ENCODE measurements at regions not wholly inside any gene's neighbourhood (a gene's known extent, or its start where the extent isn't known, plus 50 kb on each side); places are given as distances from the start of the nearest gene placed in this dataset.

GRCh38 chr12:84726780-84727179 is 185.8 kb downstream of the SLC6A15 start:
- H4K5ac ChIP-seq (ENCODE audit: low read length) = no peak overlapping the region
- H3K4me2 ChIP-seq (ENCODE audit: low read length) = no peak overlapping the region
- H3K4ac ChIP-seq (ENCODE audit: low read depth, low read length) = no peak overlapping the region
- no peak overlapping the region for H3K18ac ChIP-seq (ENCODE audit: low read length)
- H2BK120ac ChIP-seq (ENCODE audit: low read depth, low read length) = no peak overlapping the region
- no peak overlapping the region for H2AK5ac ChIP-seq (ENCODE audit: low read length)
- DNase-seq = no peak
- H2BK15ac ChIP-seq (replicated peaks; ENCODE audit: low read depth) = no peak overlapping the region
- no peaks in the 10 kb centered on the region for H3K27me3 ChIP-seq (ENCODE audit: insufficient read depth, low read length, poor library complexity)
- no peaks in the 10 kb centered on the region for H3K79me1 ChIP-seq (ENCODE audit: low read length)
- peaks cover 3% of the 10 kb centered on the region for H3K4me1 ChIP-seq (ENCODE audit: control insufficient read depth, low read depth, low read length)
- H3K56ac ChIP-seq (ENCODE audit: low read length) = no peak overlapping the region
- H2BK5ac ChIP-seq (ENCODE audit: low read length) = no peak overlapping the region
- H3K79me2 ChIP-seq (ENCODE audit: control insufficient read depth, insufficient read depth, low read length) = no peaks in the 10 kb centered on the region
- no CpG with 5 or more reads among the region's 2 CpGs for WGBS (ENCODE audit: extremely low coverage, insufficient coverage, low lambda C conversion rate)
- no peak overlapping the region for H3K9ac ChIP-seq (ENCODE audit: low read length)
- H4K8ac ChIP-seq (ENCODE audit: low read depth, low read length) = no peak overlapping the region
- H3K36me3 ChIP-seq (ENCODE audit: control insufficient read depth, insufficient read depth, low read length) = no peaks in the 10 kb centered on the region
- H3K4me3 ChIP-seq (ENCODE audit: low read length) = no peak overlapping the region
- no peak overlapping the region for H3K27ac ChIP-seq (ENCODE audit: low read depth, low read length)
- no peak overlapping the region for H3K23ac ChIP-seq (ENCODE audit: low read length)

- no peaks in the 10 kb centered on the region for H3K27me3 ChIP-seq (ENCODE audit: insufficient read depth, low read length, poor library complexity)
- H3K27ac ChIP-seq (ENCODE audit: low read depth, low read length) = no peak overlapping the region
- H3K79me2 ChIP-seq (ENCODE audit: control insufficient read depth, insufficient read depth, low read length) = no peaks in the 10 kb centered on the region
- no peaks in the 10 kb centered on the region for H3K79me1 ChIP-seq (ENCODE audit: low read length)
- H2BK15ac ChIP-seq (replicated peaks; ENCODE audit: low read depth) = no peak overlapping the region
- no peak overlapping the region for H3K56ac ChIP-seq (ENCODE audit: low read length)
- no peak overlapping the region for H2BK5ac ChIP-seq (ENCODE audit: low read length)
- no peak overlapping the region for H3K4me3 ChIP-seq (ENCODE audit: low read length)
- H3K4me1 ChIP-seq (ENCODE audit: control insufficient read depth, low read depth, low read length) = peaks cover 3% of the 10 kb centered on the region
- H4K5ac ChIP-seq (ENCODE audit: low read length) = no peak overlapping the region
- H4K8ac ChIP-seq (ENCODE audit: low read depth, low read length) = no peak overlapping the region
- H3K36me3 ChIP-seq (ENCODE audit: control insufficient read depth, insufficient read depth, low read length) = no peaks in the 10 kb centered on the region
- no peak overlapping the region for H3K4ac ChIP-seq (ENCODE audit: low read depth, low read length)
- no peak overlapping the region for H3K18ac ChIP-seq (ENCODE audit: low read length)
- H2BK120ac ChIP-seq (ENCODE audit: low read depth, low read length) = no peak overlapping the region
- no peak overlapping the region for H3K4me2 ChIP-seq (ENCODE audit: low read length)
- no peak for DNase-seq
- H3K23ac ChIP-seq (ENCODE audit: low read length) = no peak overlapping the region
- no peak overlapping the region for H2AK5ac ChIP-seq (ENCODE audit: low read length)
- WGBS (ENCODE audit: extremely low coverage, insufficient coverage, low lambda C conversion rate) = no CpG with 5 or more reads among the region's 2 CpGs
- H3K9ac ChIP-seq (ENCODE audit: low read length) = no peak overlapping the region
Measured at GRCh38 chr12:84723988-84724387, 188.6 kb downstream of the SLC6A15 start.

- Histone ChIP-seq H3K27me3 (ENCODE audit: insufficient read depth, low read length, poor library complexity) (no peaks in the 10 kb centered on the region), H2BK15ac (replicated peaks; ENCODE audit: low read depth) (no peak overlapping the region), H2AK5ac (ENCODE audit: low read length) (no peak overlapping the region), H3K4me1 (ENCODE audit: control insufficient read depth, low read depth, low read length) (no peaks in the 10 kb centered on the region), H2BK5ac (ENCODE audit: low read length) (no peak overlapping the region), H3K23ac (ENCODE audit: low read length) (no peak overlapping the region), H3K18ac (ENCODE audit: low read length) (no peak overlapping the region), H3K56ac (ENCODE audit: low read length) (no peak overlapping the region), H3K79me2 (ENCODE audit: control insufficient read depth, insufficient read depth, low read length) (no peaks in the 10 kb centered on the region), H3K9ac (ENCODE audit: low read length) (no peak overlapping the region), H3K79me1 (ENCODE audit: low read length) (no peaks in the 10 kb centered on the region), H3K4ac (ENCODE audit: low read depth, low read length) (no peak overlapping the region), H4K8ac (ENCODE audit: low read depth, low read length) (no peak overlapping the region), H2BK120ac (ENCODE audit: low read depth, low read length) (no peak overlapping the region), H3K27ac (ENCODE audit: low read depth, low read length) (no peak overlapping the region), H3K4me3 (ENCODE audit: low read length) (no peak overlapping the region), H3K36me3 (ENCODE audit: control insufficient read depth, insufficient read depth, low read length) (no peaks in the 10 kb centered on the region), H3K4me2 (ENCODE audit: low read length) (no peak overlapping the region), H4K5ac (ENCODE audit: low read length) (no peak overlapping the region)
- WGBS (ENCODE audit: extremely low coverage, insufficient coverage, low lambda C conversion rate) = no CpG with 5 or more reads among the region's 1 CpG
- no peak for DNase-seq
Measured at GRCh38 chr12:84719997-84720396, 192.6 kb downstream of the SLC6A15 start.

GRCh38 chr12:84718906-84719305 is 193.7 kb downstream of the SLC6A15 start:
- no peak overlapping the region for H3K18ac ChIP-seq (ENCODE audit: low read length)
- no peak overlapping the region for H3K4me3 ChIP-seq (ENCODE audit: low read length)
- H3K23ac ChIP-seq (ENCODE audit: low read length) = no peak overlapping the region
- H4K8ac ChIP-seq (ENCODE audit: low read depth, low read length) = no peak overlapping the region
- H3K4me2 ChIP-seq (ENCODE audit: low read length) = no peak overlapping the region
- H3K56ac ChIP-seq (ENCODE audit: low read length) = no peak overlapping the region
- no peak overlapping the region for H2BK120ac ChIP-seq (ENCODE audit: low read depth, low read length)
- no peak overlapping the region for H2BK5ac ChIP-seq (ENCODE audit: low read length)
- no peak for DNase-seq
- H3K27ac ChIP-seq (ENCODE audit: low read depth, low read length) = no peak overlapping the region
- H3K27me3 ChIP-seq (ENCODE audit: insufficient read depth, low read length, poor library complexity) = no peaks in the 10 kb centered on the region
- no peaks in the 10 kb centered on the region for H3K36me3 ChIP-seq (ENCODE audit: control insufficient read depth, insufficient read depth, low read length)
- no peak overlapping the region for H3K9ac ChIP-seq (ENCODE audit: low read length)
- H3K79me1 ChIP-seq (ENCODE audit: low read length) = no peaks in the 10 kb centered on the region
- no peaks in the 10 kb centered on the region for H3K79me2 ChIP-seq (ENCODE audit: control insufficient read depth, insufficient read depth, low read length)
- no peaks in the 10 kb centered on the region for H3K4me1 ChIP-seq (ENCODE audit: control insufficient read depth, low read depth, low read length)
- no peak overlapping the region for H2AK5ac ChIP-seq (ENCODE audit: low read length)
- no peak overlapping the region for H2BK15ac ChIP-seq (replicated peaks; ENCODE audit: low read depth)
- H4K5ac ChIP-seq (ENCODE audit: low read length) = no peak overlapping the region
- H3K4ac ChIP-seq (ENCODE audit: low read depth, low read length) = no peak overlapping the region

GRCh38 chr12:84712747-84713146 is 199.9 kb downstream of the SLC6A15 start:
- Histone ChIP-seq H3K36me3 (ENCODE audit: control insufficient read depth, insufficient read depth, low read length) (no peaks in the 10 kb centered on the region), H2BK5ac (ENCODE audit: low read length) (no peak overlapping the region), H3K27ac (ENCODE audit: low read depth, low read length) (no peak overlapping the region), H3K18ac (ENCODE audit: low read length) (no peak overlapping the region), H3K4me2 (ENCODE audit: low read length) (no peak overlapping the region), H3K9ac (ENCODE audit: low read length) (no peak overlapping the region), H2BK15ac (replicated peaks; ENCODE audit: low read depth) (no peak overlapping the region), H3K79me1 (ENCODE audit: low read length) (no peaks in the 10 kb centered on the region), H3K56ac (ENCODE audit: low read length) (no peak overlapping the region), H2BK120ac (ENCODE audit: low read depth, low read length) (no peak overlapping the region), H3K4me1 (ENCODE audit: control insufficient read depth, low read depth, low read length) (no peaks in the 10 kb centered on the region), H3K23ac (ENCODE audit: low read length) (no peak overlapping the region), H3K4me3 (ENCODE audit: low read length) (no peak overlapping the region), H3K79me2 (ENCODE audit: control insufficient read depth, insufficient read depth, low read length) (no peaks in the 10 kb centered on the region), H2AK5ac (ENCODE audit: low read length) (no peak overlapping the region), H3K27me3 (ENCODE audit: insufficient read depth, low read length, poor library complexity) (no peaks in the 10 kb centered on the region), H3K4ac (ENCODE audit: low read depth, low read length) (no peak overlapping the region), H4K8ac (ENCODE audit: low read depth, low read length) (no peak overlapping the region), H4K5ac (ENCODE audit: low read length) (no peak overlapping the region)
- DNase-seq = no peak
- WGBS (ENCODE audit: extremely low coverage, insufficient coverage, low lambda C conversion rate) = no CpG with 5 or more reads among the region's 4 CpGs

- Histone ChIP-seq H2BK5ac (ENCODE audit: low read length) (no peak overlapping the region), H3K18ac (ENCODE audit: low read length) (no peak overlapping the region), H2BK120ac (ENCODE audit: low read depth, low read length) (no peak overlapping the region), H3K27me3 (ENCODE audit: insufficient read depth, low read length, poor library complexity) (no peaks in the 10 kb centered on the region), H3K4ac (ENCODE audit: low read depth, low read length) (no peak overlapping the region), H3K4me2 (ENCODE audit: low read length) (no peak overlapping the region), H3K56ac (ENCODE audit: low read length) (no peak overlapping the region), H4K8ac (ENCODE audit: low read depth, low read length) (no peak overlapping the region), H2AK5ac (ENCODE audit: low read length) (no peak overlapping the region), H3K79me2 (ENCODE audit: control insufficient read depth, insufficient read depth, low read length) (no peaks in the 10 kb centered on the region), H3K4me3 (ENCODE audit: low read length) (no peak overlapping the region), H2BK15ac (replicated peaks; ENCODE audit: low read depth) (no peak overlapping the region), H3K36me3 (ENCODE audit: control insufficient read depth, insufficient read depth, low read length) (no peaks in the 10 kb centered on the region), H3K4me1 (ENCODE audit: control insufficient read depth, low read depth, low read length) (no peaks in the 10 kb centered on the region), H3K79me1 (ENCODE audit: low read length) (no peaks in the 10 kb centered on the region), H3K27ac (ENCODE audit: low read depth, low read length) (no peak overlapping the region), H3K9ac (ENCODE audit: low read length) (no peak overlapping the region), H4K5ac (ENCODE audit: low read length) (no peak overlapping the region), H3K23ac (ENCODE audit: low read length) (no peak overlapping the region)
- no peak for DNase-seq
Measured at GRCh38 chr12:84706374-84706773, 206.2 kb downstream of the SLC6A15 start.
